ENCODE measurements at regions not wholly inside any gene's neighbourhood (a gene's known extent, or its start where the extent isn't known, plus 50 kb on each side); places are given as distances from the start of the nearest gene placed in this dataset.

DNA sequence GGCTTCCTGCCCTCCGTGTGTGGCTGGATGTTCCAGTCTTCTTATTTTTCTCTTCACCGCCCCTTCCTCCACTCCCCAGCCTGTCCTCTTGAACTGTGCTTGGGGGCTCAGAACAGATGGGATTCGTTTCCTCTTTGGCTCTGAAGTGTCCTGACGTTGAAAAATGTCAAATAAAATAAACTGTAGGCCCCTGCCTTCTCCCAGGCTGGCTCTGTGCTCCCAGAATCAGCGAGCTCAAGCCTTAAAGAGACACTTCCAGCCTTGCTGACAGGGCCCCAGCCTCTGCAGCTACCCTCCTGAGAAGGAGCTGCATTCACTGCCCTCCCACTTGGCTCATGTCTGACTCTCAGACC, 104.2 kb upstream of the IPO9 start:
- no peak for FAIRE-seq
- no peaks in the 10 kb centered on the region for H3K79me2 ChIP-seq (ENCODE audit: control insufficient read depth in 1 of 2, insufficient read depth in 2 of 2, low read length in 2 of 2)

More for the DNA sequence above, 104.2 kb upstream of the IPO9 start:
- H4K5ac ChIP-seq (ENCODE audit: insufficient read length, low read depth, low read length), result no peak overlapping the region
- H2AFZ ChIP-seq (ENCODE audit: low read length), result no peak overlapping the region
- no peak overlapping the region for H3K18ac ChIP-seq (ENCODE audit: extremely low read depth, low read length)
- ChIA-PET POLR2A (ENCODE audit: partially characterized antibody) (interaction anchor here (1.0 kb wide), 1 partner anchor 193 kb away, joined by 3 read pairs; no protein-coding TSS in a partner anchor), CTCF (ENCODE audit: partially characterized antibody) (interaction anchor here (0.8 to 28.1 kb wide), 4 partner anchors 13 to 160 kb away, joined by 3 to 823 read pairs (median 358); no protein-coding TSS in a partner anchor)
- H3K14ac ChIP-seq (ENCODE audit: insufficient read length), result no peak overlapping the region
- no peak for DNase-seq (ENCODE audit: low read depth in 1 of 2, low spot score in 2 of 2)
- H2BK5ac ChIP-seq (ENCODE audit: low read depth, low read length), result no peak overlapping the region
- H2BK120ac ChIP-seq (replicated peaks; ENCODE audit: low read depth, low read length), result no peak overlapping the region
- H3K56ac ChIP-seq (replicated peaks; ENCODE audit: insufficient read length, low read depth, low read length), result no peak overlapping the region
- no peak overlapping the region for H3K23ac ChIP-seq (ENCODE audit: insufficient read length)
- no peak overlapping the region for H3K4ac ChIP-seq (replicated peaks; ENCODE audit: insufficient read length, low read depth, low read length)
- H3K36me3 ChIP-seq (ENCODE audit: control insufficient read depth in 2 of 4, insufficient read depth in 4 of 4, low read length in 3 of 4), result no peaks in the 10 kb centered on the region
- peaks cover 0 to 12% (median 6%) of the 10 kb centered on the region in 4 experiments; a peak in 6 of 7 replicates for H3K4me1 ChIP-seq (replicated peaks in 1 of 4; ENCODE audit: control insufficient read depth in 3 of 4, insufficient read depth in 4 of 4, low read length in 3 of 4)
- no peaks in the 10 kb centered on the region for H3K27me3 ChIP-seq (replicated peaks in 1 of 4; ENCODE audit: control insufficient read depth in 3 of 4, extremely low read depth in 1 of 4, insufficient read depth in 3 of 4, low read length in 3 of 4)
- H3K23me2 ChIP-seq (ENCODE audit: low read depth, low read length), result no peaks in the 10 kb centered on the region
- H3K9ac ChIP-seq (replicated peaks in 1 of 4; ENCODE audit: extremely low read depth in 1 of 4, low read depth in 3 of 4, low read length in 3 of 4), result no peak overlapping the region
- no peaks in the 10 kb centered on the region for H4K20me1 ChIP-seq (replicated peaks in 1 of 2; ENCODE audit: control insufficient read depth in 1 of 2, insufficient read depth in 2 of 2, low read length in 2 of 2)
- H3K4me2 ChIP-seq (ENCODE audit: insufficient read depth in 1 of 2, low read depth in 2 of 2, low read length in 2 of 2), result no peak overlapping the region
- H2BK20ac ChIP-seq (ENCODE audit: low read length), result no peak overlapping the region
- no peak overlapping the region for H2BK15ac ChIP-seq (ENCODE audit: low read length)
- WGBS, 2 experiments (ENCODE audit: extremely low coverage in 1 of 2, insufficient coverage in 1 of 2, insufficient read length in 1 of 2, insufficient replicate concordance in 2 of 2, low coverage in 1 of 2, low lambda C conversion rate in 2 of 2, missing lambda C conversion rate in 1 of 2), result 67% methylated on average over 5 of the region's 5 CpGs; no CpG with 5 or more reads in 1 of the 2 experiments
- H3K27ac ChIP-seq (ENCODE audit: low read depth, low read length), result no peak overlapping the region
- no peaks in the 10 kb centered on the region for H3K79me1 ChIP-seq (ENCODE audit: low read depth, low read length)
- H2AK5ac ChIP-seq (ENCODE audit: low read depth, low read length), result no peak overlapping the region
- TF ChIP-seq TBP (IDR thresholded peaks at IDR 0.05; ENCODE audit: low read depth, low read length), result no peak
- TF ChIP-seq PHF8 (conservative IDR thresholded peaks at IDR 0.05; ENCODE audit: low read depth, low read length), result no peak
- TF ChIP-seq POLR2A (IDR thresholded peaks at IDR 0.05; ENCODE audit: control extremely low read depth in 1 of 2, low read depth in 2 of 2, low read length in 2 of 2), result no peak
- no peak for TF ChIP-seq TAF7 (optimal IDR thresholded peaks at IDR 0.05; ENCODE audit: borderline replicate concordance, low read depth, low read length)
- TF ChIP-seq TAF1 (IDR thresholded peaks at IDR 0.05; ENCODE audit: low read depth, low read length), result no peak
- TF ChIP-seq HDAC2 (IDR thresholded peaks at IDR 0.05; ENCODE audit: borderline replicate concordance in 1 of 2, low read depth in 2 of 2, low read length in 2 of 2), result no peak
- no peak for TF ChIP-seq CHD1 (IDR thresholded peaks at IDR 0.05; ENCODE audit: low read depth, low read length)
- TF ChIP-seq, protein P1, sequence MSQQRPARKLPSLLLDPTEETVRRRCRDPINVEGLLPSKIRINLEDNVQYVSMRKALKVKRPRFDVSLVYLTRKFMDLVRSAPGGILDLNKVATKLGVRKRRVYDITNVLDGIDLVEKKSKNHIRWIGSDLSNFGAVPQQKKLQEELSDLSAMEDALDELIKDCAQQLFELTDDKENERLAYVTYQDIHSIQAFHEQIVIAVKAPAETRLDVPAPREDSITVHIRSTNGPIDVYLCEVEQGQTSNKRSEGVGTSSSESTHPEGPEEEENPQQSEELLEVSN (IDR thresholded peaks at IDR 0.05), result no peak
- TF ChIP-seq, protein P2, sequence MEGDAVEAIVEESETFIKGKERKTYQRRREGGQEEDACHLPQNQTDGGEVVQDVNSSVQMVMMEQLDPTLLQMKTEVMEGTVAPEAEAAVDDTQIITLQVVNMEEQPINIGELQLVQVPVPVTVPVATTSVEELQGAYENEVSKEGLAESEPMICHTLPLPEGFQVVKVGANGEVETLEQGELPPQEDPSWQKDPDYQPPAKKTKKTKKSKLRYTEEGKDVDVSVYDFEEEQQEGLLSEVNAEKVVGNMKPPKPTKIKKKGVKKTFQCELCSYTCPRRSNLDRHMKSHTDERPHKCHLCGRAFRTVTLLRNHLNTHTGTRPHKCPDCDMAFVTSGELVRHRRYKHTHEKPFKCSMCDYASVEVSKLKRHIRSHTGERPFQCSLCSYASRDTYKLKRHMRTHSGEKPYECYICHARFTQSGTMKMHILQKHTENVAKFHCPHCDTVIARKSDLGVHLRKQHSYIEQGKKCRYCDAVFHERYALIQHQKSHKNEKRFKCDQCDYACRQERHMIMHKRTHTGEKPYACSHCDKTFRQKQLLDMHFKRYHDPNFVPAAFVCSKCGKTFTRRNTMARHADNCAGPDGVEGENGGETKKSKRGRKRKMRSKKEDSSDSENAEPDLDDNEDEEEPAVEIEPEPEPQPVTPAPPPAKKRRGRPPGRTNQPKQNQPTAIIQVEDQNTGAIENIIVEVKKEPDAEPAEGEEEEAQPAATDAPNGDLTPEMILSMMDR (IDR thresholded peaks at IDR 0.05; ENCODE audit: control extremely low read depth in 1 of 3, insufficient read depth in 1 of 3, low read depth in 1 of 3, low read length in 3 of 3), result no peak
- no peak for TF ChIP-seq KDM5A (IDR thresholded peaks at IDR 0.05; ENCODE audit: low read length)
- TF ChIP-seq CHD2 (IDR thresholded peaks at IDR 0.05; ENCODE audit: low read length), result no peak
- H4K91ac ChIP-seq (replicated peaks; ENCODE audit: insufficient read length, low read length), result no peak overlapping the region
- H2BK12ac ChIP-seq (ENCODE audit: low read depth, low read length), result no peak overlapping the region
- H3K9me3 ChIP-seq (ENCODE audit: insufficient read depth in 2 of 2, low read depth in 1 of 2, low read length in 1 of 2), result no peaks in the 10 kb centered on the region
- H4K8ac ChIP-seq (ENCODE audit: extremely low read depth, insufficient read depth, low read length), result no peak overlapping the region
- no peak overlapping the region for H3K4me3 ChIP-seq (ENCODE audit: extremely low read depth in 1 of 4, insufficient read depth in 2 of 4, low read depth in 3 of 4, low read length in 4 of 4)

Data from H1 (cell line).